ENCODE measurements at regions not wholly inside any gene's neighbourhood (a gene's known extent, or its start where the extent isn't known, plus 50 kb on each side); places are given as distances from the start of the nearest gene placed in this dataset.
A peak's percentile ranks its signal among the peaks of the same experiment; 100 is the strongest.

DNA sequence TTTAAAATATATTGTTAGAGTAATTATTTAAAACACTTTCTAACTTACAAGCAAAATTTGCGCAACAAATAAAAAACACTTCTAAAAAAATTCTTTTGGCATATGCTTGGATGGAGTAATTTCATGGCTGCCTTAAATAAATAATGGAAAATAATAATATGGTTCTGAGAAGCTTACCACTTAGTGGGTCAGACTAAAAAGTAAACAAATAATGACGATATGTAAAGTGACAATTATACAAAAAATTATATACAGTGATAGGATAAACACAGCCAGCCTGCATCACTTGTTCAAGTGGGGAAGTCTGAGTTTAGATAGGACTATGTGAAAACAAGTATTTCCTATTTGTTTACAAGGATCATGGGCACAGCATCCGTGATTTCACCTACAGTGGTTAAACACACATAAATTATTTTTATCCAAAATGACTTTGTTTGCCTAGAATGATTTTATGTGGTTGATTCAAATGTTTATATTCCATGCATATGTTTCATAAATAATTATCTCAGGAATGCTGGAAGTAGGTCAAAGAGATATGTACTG lies 141.7 kb upstream of the SEMA3D start:
- Mint-ChIP-seq H3K4me3 (no peak overlapping the region), H3K27me3 (ENCODE audit: insufficient read depth) (no peaks in the 10 kb centered on the region), H3K27ac (no peak overlapping the region), H3K36me3 (ENCODE audit: low read depth) (no peaks in the 10 kb centered on the region), H3K4me1 (no peaks in the 10 kb centered on the region), H3K9me3 (peaks cover 3% of the 10 kb centered on the region)
- H3K4me1 ChIP-seq (ENCODE audit: control insufficient read depth, insufficient read depth, low read length) = peaks cover 5% of the 10 kb centered on the region
- no peak overlapping the region for H3K4me3 ChIP-seq (ENCODE audit: low read length)
- no peaks in the 10 kb centered on the region for H3K9me3 ChIP-seq (ENCODE audit: control insufficient read depth, low read length)
- no peak overlapping the region for H3K27ac ChIP-seq (ENCODE audit: low read depth, low read length)
- DNase-seq = no peak
- no peaks in the 10 kb centered on the region for H3K27me3 ChIP-seq (ENCODE audit: control insufficient read depth, insufficient read depth, low read length, poor library complexity, severe bottlenecking)
- H3K9ac ChIP-seq (ENCODE audit: extremely low read depth, low read length, poor library complexity, severe bottlenecking) = no peak overlapping the region
- WGBS, 2 experiments (ENCODE audit: insufficient coverage in 1 of 2, insufficient read length in 1 of 2) = 82% methylated on average over 2 of the region's 3 CpGs; no CpG with 5 or more reads in 1 of the 2 experiments
- H3K36me3 ChIP-seq (ENCODE audit: control insufficient read depth, insufficient read depth, low read length) = no peaks in the 10 kb centered on the region
- TF ChIP-seq, protein P1, sequence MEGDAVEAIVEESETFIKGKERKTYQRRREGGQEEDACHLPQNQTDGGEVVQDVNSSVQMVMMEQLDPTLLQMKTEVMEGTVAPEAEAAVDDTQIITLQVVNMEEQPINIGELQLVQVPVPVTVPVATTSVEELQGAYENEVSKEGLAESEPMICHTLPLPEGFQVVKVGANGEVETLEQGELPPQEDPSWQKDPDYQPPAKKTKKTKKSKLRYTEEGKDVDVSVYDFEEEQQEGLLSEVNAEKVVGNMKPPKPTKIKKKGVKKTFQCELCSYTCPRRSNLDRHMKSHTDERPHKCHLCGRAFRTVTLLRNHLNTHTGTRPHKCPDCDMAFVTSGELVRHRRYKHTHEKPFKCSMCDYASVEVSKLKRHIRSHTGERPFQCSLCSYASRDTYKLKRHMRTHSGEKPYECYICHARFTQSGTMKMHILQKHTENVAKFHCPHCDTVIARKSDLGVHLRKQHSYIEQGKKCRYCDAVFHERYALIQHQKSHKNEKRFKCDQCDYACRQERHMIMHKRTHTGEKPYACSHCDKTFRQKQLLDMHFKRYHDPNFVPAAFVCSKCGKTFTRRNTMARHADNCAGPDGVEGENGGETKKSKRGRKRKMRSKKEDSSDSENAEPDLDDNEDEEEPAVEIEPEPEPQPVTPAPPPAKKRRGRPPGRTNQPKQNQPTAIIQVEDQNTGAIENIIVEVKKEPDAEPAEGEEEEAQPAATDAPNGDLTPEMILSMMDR (conservative IDR thresholded peaks at IDR 0.05) = no peak

DNA sequence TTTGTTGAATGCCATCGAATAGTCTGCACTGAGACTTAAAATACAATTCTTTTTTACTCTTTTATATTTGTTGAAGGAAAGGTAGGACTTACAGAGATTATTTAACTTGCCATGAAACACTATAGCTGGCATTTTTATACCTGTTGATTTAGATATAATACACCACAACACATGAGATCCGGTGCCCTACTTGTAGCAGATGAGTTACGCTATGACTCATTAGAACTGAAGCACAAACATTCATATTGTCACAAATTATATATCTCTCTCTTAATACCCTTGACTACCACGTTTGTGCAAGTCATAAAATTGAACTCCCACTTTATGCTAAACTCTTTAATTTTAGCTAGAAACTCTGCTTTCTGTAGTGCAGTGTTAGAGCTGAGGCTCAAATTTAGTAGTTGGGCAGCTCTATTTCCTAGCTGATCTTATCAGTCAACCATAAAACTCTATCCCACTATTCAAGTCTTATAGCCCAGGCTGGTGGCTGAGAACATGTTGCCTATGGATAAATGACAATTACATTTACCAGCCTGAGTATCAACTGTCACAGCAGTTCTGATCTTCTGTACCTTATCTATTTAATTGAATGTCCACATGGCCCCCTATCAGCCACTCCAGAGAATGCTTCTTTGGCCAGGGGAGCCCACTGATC lies 137.4 kb upstream of the SEMA3D start:
- Histone ChIP-seq H3K27ac (ENCODE audit: low read depth, low read length) (no peak overlapping the region), H3K4me3 (ENCODE audit: low read length) (no peak overlapping the region), H3K9me3 (ENCODE audit: control insufficient read depth, low read length) (no peaks in the 10 kb centered on the region), H3K27me3 (ENCODE audit: control insufficient read depth, insufficient read depth, low read length, poor library complexity, severe bottlenecking) (no peaks in the 10 kb centered on the region), H3K36me3 (ENCODE audit: control insufficient read depth, insufficient read depth, low read length) (no peaks in the 10 kb centered on the region), H3K4me1 (ENCODE audit: control insufficient read depth, insufficient read depth, low read length) (peaks cover 11% of the 10 kb centered on the region), H3K9ac (ENCODE audit: extremely low read depth, low read length, poor library complexity, severe bottlenecking) (no peak overlapping the region)
- no peak overlapping the region for H3K27ac Mint-ChIP-seq
- WGBS, 2 experiments (ENCODE audit: insufficient coverage in 1 of 2, insufficient read length in 1 of 2) = 76 to 90% methylated on average over 3 to 4 of the region's 4 CpGs
- no peaks in the 10 kb centered on the region for H3K36me3 Mint-ChIP-seq (ENCODE audit: low read depth)
- peaks cover 20% of the 10 kb centered on the region for H3K4me1 Mint-ChIP-seq
- no peak overlapping the region for H3K4me3 Mint-ChIP-seq
- no peak for DNase-seq
- TF ChIP-seq, protein P1 (conservative IDR thresholded peaks at IDR 0.05) = peak; percentile 55
- no peaks in the 10 kb centered on the region for H3K27me3 Mint-ChIP-seq (ENCODE audit: insufficient read depth)
- peaks cover 1% of the 10 kb centered on the region for H3K9me3 Mint-ChIP-seq

DNA sequence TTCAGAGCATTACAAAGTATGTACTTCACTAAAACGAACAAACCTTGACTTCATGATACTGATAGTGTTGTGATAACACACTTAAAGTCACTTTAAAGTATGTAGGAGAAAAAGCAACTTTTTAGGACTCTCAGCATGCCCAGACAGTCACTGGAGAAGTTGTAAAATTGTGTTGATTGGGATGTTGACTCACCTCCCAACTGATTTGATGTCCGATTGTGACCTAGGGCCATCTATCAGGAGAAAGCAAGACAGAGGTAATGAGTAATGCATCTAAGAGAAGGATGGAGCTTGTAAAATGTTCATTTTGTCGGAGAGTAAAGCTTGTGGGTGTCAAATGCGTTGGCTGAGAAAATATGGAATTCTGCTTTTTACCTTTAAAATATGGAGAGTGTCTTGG lies 135.4 kb upstream of the SEMA3D start:
- Histone ChIP-seq H3K36me3 (ENCODE audit: control insufficient read depth, insufficient read depth, low read length) (no peaks in the 10 kb centered on the region), H3K9me3 (ENCODE audit: control insufficient read depth, low read length) (no peaks in the 10 kb centered on the region), H3K9ac (ENCODE audit: extremely low read depth, low read length, poor library complexity, severe bottlenecking) (no peak overlapping the region), H3K27ac (ENCODE audit: low read depth, low read length) (no peak overlapping the region), H3K27me3 (ENCODE audit: control insufficient read depth, insufficient read depth, low read length, poor library complexity, severe bottlenecking) (no peaks in the 10 kb centered on the region), H3K4me1 (ENCODE audit: control insufficient read depth, insufficient read depth, low read length) (peaks cover 11% of the 10 kb centered on the region), H3K4me3 (ENCODE audit: low read length) (peak overlapping the region; percentile 44)
- TF ChIP-seq, protein P1 (conservative IDR thresholded peaks at IDR 0.05) = no peak
- H3K27ac Mint-ChIP-seq = no peak overlapping the region
- no peak overlapping the region for H3K4me3 Mint-ChIP-seq
- no peak for DNase-seq
- H3K9me3 Mint-ChIP-seq = peaks cover 1% of the 10 kb centered on the region
- no peaks in the 10 kb centered on the region for H3K27me3 Mint-ChIP-seq (ENCODE audit: insufficient read depth)
- no peaks in the 10 kb centered on the region for H3K36me3 Mint-ChIP-seq (ENCODE audit: low read depth)
- H3K4me1 Mint-ChIP-seq = peaks cover 20% of the 10 kb centered on the region
- 79 to 81% methylated on average over 2 to 4 of the region's 4 CpGs for WGBS, 2 experiments (ENCODE audit: insufficient coverage in 1 of 2, insufficient read length in 1 of 2)
